H9 (cell line): ENCODE measurements at regions not wholly inside any gene's neighbourhood (a gene's known extent, or its start where the extent isn't known, plus 50 kb on each side); places are given as distances from the start of the nearest gene placed in this dataset.

Source experiments
- DNase-seq: peaks from one replicate; pipeline ENCODE4 v3.0.0-alpha.2; 2017
- H2AFZ ChIP-seq: one replicate; pipeline ENCODE4 v1.6.1; 2013; ENCODE audit warnings: mild to moderate bottlenecking, low read length, control low read depth, moderate library complexity
- H2AK5ac ChIP-seq: 2 replicates; pipeline ENCODE4 v1.6.1; 2013; ENCODE audit warnings: low read length, control low read depth, mixed read lengths; ENCODE audit not compliant: insufficient read length
- H2BK120ac ChIP-seq: one replicate; pipeline ENCODE4 v1.6.1; 2013; ENCODE audit warnings: low read depth, mild to moderate bottlenecking, low read length, control low read depth, inconsistent platforms; ENCODE audit not compliant: poor library complexity, severe bottlenecking
- H2BK12ac ChIP-seq: 2 replicates; pipeline ENCODE4 v1.6.1; 2013; ENCODE audit warnings: low read length, control low read depth, mixed read lengths, low read depth; ENCODE audit not compliant: insufficient read length
- H2BK15ac ChIP-seq: 2 replicates; pipeline ENCODE4 v1.6.1; 2013; ENCODE audit warnings: low read depth, low read length, control low read depth
- H2BK20ac ChIP-seq: one replicate; pipeline ENCODE4 v1.6.1; 2013; ENCODE audit warnings: low read depth, mild to moderate bottlenecking, low read length, control low read depth, inconsistent platforms; ENCODE audit not compliant: poor library complexity, severe bottlenecking
- H2BK5ac ChIP-seq: 2 replicates; pipeline ENCODE4 v1.6.1; 2013; ENCODE audit warnings: low read length, control low read depth, mixed read lengths; ENCODE audit not compliant: insufficient read length
- H3K14ac ChIP-seq: 2 replicates; pipeline ENCODE4 v1.6.1; 2013; ENCODE audit warnings: low read length, control low read depth; ENCODE audit not compliant: insufficient read depth
- H3K18ac ChIP-seq: 2 replicates; pipeline ENCODE4 v1.6.1; 2013; ENCODE audit warnings: low read depth, mild to moderate bottlenecking, mixed read lengths, low read length, control low read depth; ENCODE audit not compliant: insufficient read length
- H3K23ac ChIP-seq: 2 replicates; pipeline ENCODE4 v1.6.1; 2013; ENCODE audit warnings: low read length, control low read depth, mixed read lengths, low read depth; ENCODE audit not compliant: insufficient read length
- H3K23me2 ChIP-seq: 2 replicates; pipeline ENCODE4 v1.6.1; 2013; ENCODE audit warnings: low read depth, mild to moderate bottlenecking, mixed read lengths, low read length, control low read depth; ENCODE audit not compliant: insufficient read length, poor library complexity, severe bottlenecking
- H3K27ac ChIP-seq: 2 replicates; pipeline ENCODE4 v1.5.1; 2013; ENCODE audit warnings: low read length, control low read depth, mixed read lengths, low read depth; ENCODE audit not compliant: insufficient read length
- H3K27me3 ChIP-seq: 2 replicates; pipeline ENCODE4 v1.6.1; 2013; ENCODE audit warnings: low read length, control low read depth, inconsistent platforms; ENCODE audit not compliant: insufficient read depth
- H3K4ac ChIP-seq: 2 replicates; pipeline ENCODE4 v1.6.1; 2013; ENCODE audit warnings: low read depth, mild to moderate bottlenecking, control low read depth, inconsistent platforms, low read length, moderate library complexity
- H3K4me1 ChIP-seq: 2 replicates; pipeline ENCODE4 v1.6.1; 2013; ENCODE audit warnings: low read length, control low read depth, inconsistent platforms; ENCODE audit not compliant: insufficient read depth
- H3K4me2 ChIP-seq: 2 replicates; pipeline ENCODE4 v1.6.1; 2013; ENCODE audit warnings: low read length, control low read depth, mixed read lengths; ENCODE audit not compliant: insufficient read length, insufficient read depth
- H3K56ac ChIP-seq: 2 replicates; pipeline ENCODE4 v1.6.1; 2013; ENCODE audit warnings: low read depth, mild to moderate bottlenecking, mixed read lengths, low read length, control low read depth; ENCODE audit not compliant: insufficient read length
- H3K79me1 ChIP-seq: 2 replicates; pipeline ENCODE4 v1.6.1; 2013; ENCODE audit warnings: low read depth, mild to moderate bottlenecking, moderate library complexity, low read length, control low read depth, inconsistent platforms; ENCODE audit not compliant: insufficient read depth, poor library complexity, severe bottlenecking
- H3K79me2 ChIP-seq: 2 replicates; pipeline ENCODE4 v1.6.1; 2013; ENCODE audit warnings: low read length, control low read depth, inconsistent platforms; ENCODE audit not compliant: insufficient read depth
- H3K9ac ChIP-seq: 2 replicates; pipeline ENCODE4 v1.6.1; 2013; ENCODE audit warnings: low read length, control low read depth, mixed read lengths; ENCODE audit not compliant: insufficient read length; ENCODE audit errors: extremely low read depth
- H3K9me3 ChIP-seq: one replicate; pipeline ENCODE4 v1.6.1; 2013; ENCODE audit warnings: low read depth, low read length, inconsistent platforms; ENCODE audit not compliant: control insufficient read depth
- H3T11ph ChIP-seq: one replicate; pipeline ENCODE4 v1.6.1; 2013; ENCODE audit warnings: mild to moderate bottlenecking, low read length, control low read depth, inconsistent platforms
- H4K20me1 ChIP-seq: one replicate; pipeline ENCODE4 v1.6.1; 2013; ENCODE audit not compliant: control insufficient read depth, insufficient read length, insufficient read depth
- H4K5ac ChIP-seq: 2 replicates; pipeline ENCODE4 v1.6.1; 2013; ENCODE audit warnings: low read depth, mild to moderate bottlenecking, mixed read lengths, low read length, control low read depth; ENCODE audit not compliant: insufficient read length
- H4K8ac ChIP-seq: replicated peaks from 2 replicates; pipeline ENCODE4 v1.6.1; 2013; ENCODE audit warnings: low read length, control low read depth, mixed read lengths, low read depth; ENCODE audit not compliant: insufficient read length
- H4K91ac ChIP-seq: 2 replicates; pipeline ENCODE4 v1.6.1; 2013; ENCODE audit warnings: low read depth, mild to moderate bottlenecking, moderate library complexity, mixed read lengths, low read length, control low read depth; ENCODE audit not compliant: insufficient read length
- H3K27ac Mint-ChIP-seq, 3 experiments: 2 replicates in 2 of 3; 3 replicates in 1 of 3; pipeline ENCODE4 v1.8.0; 2020 to 2021; ENCODE audit warnings: mixed read lengths in 3 of 3, mild to moderate bottlenecking in 1 of 3, moderate library complexity in 1 of 3
- H3K27me3 Mint-ChIP-seq: 2 replicates; pipeline ENCODE4 v1.8.0; 2021; ENCODE audit warnings: low read depth, mild to moderate bottlenecking, moderate library complexity, mixed read lengths
- H3K36me3 Mint-ChIP-seq, 3 experiments: 2 replicates in 2 of 3; 3 replicates in 1 of 3; pipeline ENCODE4 v1.8.0; 2020 to 2021; ENCODE audit warnings: low read depth in 3 of 3, mixed read lengths in 3 of 3; ENCODE audit not compliant: insufficient read depth in 1 of 3
- H3K4me1 Mint-ChIP-seq, 2 experiments: 2 replicates each; pipeline ENCODE4 v1.8.0; 2020; ENCODE audit warnings: mixed read lengths in 2 of 2
- H3K4me3 Mint-ChIP-seq, 2 experiments: 2 replicates in 1 of 2; 3 replicates in 1 of 2; pipeline ENCODE4 v1.8.0; 2020 to 2021; ENCODE audit warnings: mild to moderate bottlenecking in 2 of 2, mixed read lengths in 2 of 2, moderate library complexity in 1 of 2
- H3K9me3 Mint-ChIP-seq, 2 experiments: 2 replicates in 1 of 2; 3 replicates in 1 of 2; pipeline ENCODE4 v1.8.0; 2020; ENCODE audit warnings: mild to moderate bottlenecking in 2 of 2, mixed read lengths in 2 of 2, moderate library complexity in 1 of 2
- WGBS: extraction: QIAGEN DNeasy Blood & Tissue Kit; methylation state at CpG from one replicate; pipeline ENCODE4 v1.1.7; 2013; ENCODE audit warnings: missing lambda C conversion rate, low lambda C conversion rate, mixed read lengths; ENCODE audit not compliant: insufficient read length; ENCODE audit errors: extremely low coverage; 5-methylcytosine and 5-hydroxymethylcytosine counted together
- TF ChIP-seq, protein P1 (sequence below): fragments of 200-600 bp; sonication (generic); conservative IDR thresholded peaks from 3 replicates; pipeline ENCODE4 v1.8.0; 2021; ENCODE audit warnings: antibody characterized with exemption, mild to moderate bottlenecking

DNA sequence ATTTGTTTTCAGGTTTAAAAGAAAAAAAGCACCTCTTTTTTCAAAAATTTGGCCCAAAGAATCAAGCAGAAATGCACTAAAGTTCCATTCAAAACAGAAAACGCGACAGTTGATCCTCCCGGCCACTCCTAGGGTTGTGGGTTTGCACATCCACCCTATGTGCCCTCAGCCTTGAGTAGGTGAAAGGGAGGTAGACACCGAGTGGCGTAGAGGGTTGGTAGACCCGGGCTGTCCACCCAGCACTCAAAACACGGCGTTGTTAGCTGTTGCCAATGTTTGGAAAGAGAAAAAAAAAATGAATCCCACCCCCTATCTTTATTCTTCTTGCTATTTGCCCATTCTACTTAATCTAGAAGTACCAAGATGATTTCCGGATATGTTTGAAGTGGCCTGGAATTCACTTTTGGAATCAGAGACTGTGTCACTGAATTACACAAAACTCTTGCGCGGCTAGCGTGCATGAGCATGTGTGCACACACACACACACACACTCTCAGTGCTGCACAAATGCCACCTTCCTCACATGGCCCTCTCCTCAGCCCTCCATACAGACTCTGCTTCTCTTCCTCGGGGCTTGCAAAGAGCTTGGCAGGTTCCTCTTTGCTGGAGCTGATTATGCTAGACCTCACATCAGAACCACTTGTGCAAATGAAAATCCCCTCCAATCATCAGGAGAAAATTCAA is 110.2 kb upstream of the HAND1 start:
- no peak overlapping the region for H2BK120ac ChIP-seq
- H2AFZ ChIP-seq: no peak overlapping the region
- H3K9me3 Mint-ChIP-seq: no peaks in the 10 kb centered on the region
- H4K8ac ChIP-seq: no peak overlapping the region
- no peak overlapping the region for H4K5ac ChIP-seq
- no peaks in the 10 kb centered on the region for H3K27me3 ChIP-seq
- no peak overlapping the region for H3K23ac ChIP-seq
- no peak overlapping the region for H2BK20ac ChIP-seq
- no peak overlapping the region for H3K27ac Mint-ChIP-seq
- no peaks in the 10 kb centered on the region for H3K23me2 ChIP-seq
- H2BK5ac ChIP-seq: no peak overlapping the region
- H2AK5ac ChIP-seq: no peak overlapping the region
- H3K56ac ChIP-seq: no peak overlapping the region
- H3K9ac ChIP-seq: no peak overlapping the region
- TF ChIP-seq, protein P1, sequence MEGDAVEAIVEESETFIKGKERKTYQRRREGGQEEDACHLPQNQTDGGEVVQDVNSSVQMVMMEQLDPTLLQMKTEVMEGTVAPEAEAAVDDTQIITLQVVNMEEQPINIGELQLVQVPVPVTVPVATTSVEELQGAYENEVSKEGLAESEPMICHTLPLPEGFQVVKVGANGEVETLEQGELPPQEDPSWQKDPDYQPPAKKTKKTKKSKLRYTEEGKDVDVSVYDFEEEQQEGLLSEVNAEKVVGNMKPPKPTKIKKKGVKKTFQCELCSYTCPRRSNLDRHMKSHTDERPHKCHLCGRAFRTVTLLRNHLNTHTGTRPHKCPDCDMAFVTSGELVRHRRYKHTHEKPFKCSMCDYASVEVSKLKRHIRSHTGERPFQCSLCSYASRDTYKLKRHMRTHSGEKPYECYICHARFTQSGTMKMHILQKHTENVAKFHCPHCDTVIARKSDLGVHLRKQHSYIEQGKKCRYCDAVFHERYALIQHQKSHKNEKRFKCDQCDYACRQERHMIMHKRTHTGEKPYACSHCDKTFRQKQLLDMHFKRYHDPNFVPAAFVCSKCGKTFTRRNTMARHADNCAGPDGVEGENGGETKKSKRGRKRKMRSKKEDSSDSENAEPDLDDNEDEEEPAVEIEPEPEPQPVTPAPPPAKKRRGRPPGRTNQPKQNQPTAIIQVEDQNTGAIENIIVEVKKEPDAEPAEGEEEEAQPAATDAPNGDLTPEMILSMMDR: no peak
- no peaks in the 10 kb centered on the region for H4K20me1 ChIP-seq
- H3K36me3 Mint-ChIP-seq: no peaks in the 10 kb centered on the region
- H3K79me1 ChIP-seq: no peaks in the 10 kb centered on the region
- no peak overlapping the region for H3T11ph ChIP-seq
- H4K91ac ChIP-seq: no peak overlapping the region
- WGBS: no CpG with 5 or more reads among the region's 13 CpGs
- no peak overlapping the region for H3K4me2 ChIP-seq
- H3K18ac ChIP-seq: no peak overlapping the region
- no peak for DNase-seq
- H3K4me1 ChIP-seq: no peaks in the 10 kb centered on the region
- no peak overlapping the region for H2BK15ac ChIP-seq
- H3K79me2 ChIP-seq: no peaks in the 10 kb centered on the region
- H3K4me3 Mint-ChIP-seq: no peak overlapping the region
- no peak overlapping the region for H3K27ac ChIP-seq
- no peak overlapping the region for H3K4ac ChIP-seq
- no peaks in the 10 kb centered on the region for H3K9me3 ChIP-seq
- peaks cover 14% of the 10 kb centered on the region for H3K27me3 Mint-ChIP-seq
- no peak overlapping the region for H3K14ac ChIP-seq
- H3K4me1 Mint-ChIP-seq: peaks cover 0 to 6% of the 10 kb centered on the region in 2 experiments; a peak in 2 of 4 replicates
- no peak overlapping the region for H2BK12ac ChIP-seq
